ENCODE measurements at regions not wholly inside any gene's neighbourhood (a gene's known extent, or its start where the extent isn't known, plus 50 kb on each side); places are given as distances from the start of the nearest gene placed in this dataset.

DNA sequence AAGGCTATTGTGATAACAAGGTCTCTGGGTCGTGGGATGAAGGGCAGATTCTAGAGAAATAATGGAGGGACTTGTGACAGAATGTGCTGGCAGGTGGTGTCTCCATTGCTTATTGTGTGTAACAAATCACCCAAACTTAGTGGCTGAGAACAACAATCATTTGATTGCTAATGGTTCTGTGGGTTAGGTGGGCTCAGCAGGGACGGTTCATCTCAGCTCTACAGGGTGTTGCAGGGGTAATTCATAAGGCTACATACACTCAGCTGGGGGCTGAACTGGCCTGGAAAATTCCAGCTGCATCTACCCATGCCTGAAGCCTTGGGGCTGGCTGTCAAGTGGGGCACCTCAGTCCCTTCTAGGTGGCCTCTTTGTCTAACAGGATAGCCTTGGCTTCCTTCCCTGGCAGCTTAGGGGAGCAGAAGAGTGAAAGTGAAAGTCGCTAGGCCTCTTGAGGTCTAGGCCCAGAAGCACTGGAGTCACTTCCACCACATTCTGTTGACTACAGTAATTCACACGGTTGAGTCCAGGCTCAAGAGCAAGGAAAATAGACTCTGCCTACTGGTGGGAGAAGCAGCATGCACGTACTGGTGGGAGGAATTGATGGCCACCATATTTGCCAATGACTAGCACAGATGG is 308.9 kb downstream of the MN1 start:
- DNase-seq (ENCODE audit: low read depth, low spot score), result no peak

DNA sequence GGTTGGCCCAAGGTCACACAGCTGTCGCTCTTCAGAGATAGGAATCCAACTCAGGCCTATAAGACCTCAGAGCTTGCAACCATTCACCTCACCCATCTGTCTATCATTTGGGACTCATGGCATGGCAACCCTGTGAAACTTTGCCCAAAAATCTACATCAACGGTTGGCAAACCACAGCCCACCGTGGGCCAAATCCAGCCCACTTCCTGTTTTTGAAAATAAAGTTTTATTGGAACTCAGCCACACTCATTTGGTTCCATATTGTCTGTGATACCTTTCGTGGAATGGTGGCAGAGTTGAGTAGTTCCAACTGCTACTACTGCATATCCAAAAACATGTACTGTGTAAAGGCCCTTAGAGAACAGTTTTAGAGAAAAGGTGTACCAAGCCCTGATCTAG is 307.8 kb downstream of the MN1 start:
- DNase-seq (ENCODE audit: low read depth, low spot score), result no peak

DNA sequence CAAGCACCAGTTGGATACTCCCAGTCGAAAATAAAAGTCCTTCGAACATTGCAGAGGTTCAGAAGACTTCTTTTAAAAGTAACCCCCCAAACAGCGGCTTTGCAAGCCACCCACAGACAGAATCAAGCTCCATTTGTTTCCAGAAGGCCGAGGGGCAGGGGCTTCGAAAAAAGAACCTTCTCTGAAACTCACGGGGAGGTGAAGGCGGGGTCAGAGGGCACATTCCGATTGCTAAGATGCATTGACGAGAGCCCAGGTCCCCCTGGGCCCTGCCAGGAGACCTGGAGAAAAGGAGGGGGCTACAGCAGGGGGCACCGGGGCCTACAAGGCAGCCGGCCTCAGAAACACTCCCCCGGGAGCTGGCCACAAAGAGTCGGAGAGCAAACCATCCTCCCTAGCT is 306.8 kb downstream of the MN1 start:
- no peak for DNase-seq (ENCODE audit: low read depth, low spot score)

DNA sequence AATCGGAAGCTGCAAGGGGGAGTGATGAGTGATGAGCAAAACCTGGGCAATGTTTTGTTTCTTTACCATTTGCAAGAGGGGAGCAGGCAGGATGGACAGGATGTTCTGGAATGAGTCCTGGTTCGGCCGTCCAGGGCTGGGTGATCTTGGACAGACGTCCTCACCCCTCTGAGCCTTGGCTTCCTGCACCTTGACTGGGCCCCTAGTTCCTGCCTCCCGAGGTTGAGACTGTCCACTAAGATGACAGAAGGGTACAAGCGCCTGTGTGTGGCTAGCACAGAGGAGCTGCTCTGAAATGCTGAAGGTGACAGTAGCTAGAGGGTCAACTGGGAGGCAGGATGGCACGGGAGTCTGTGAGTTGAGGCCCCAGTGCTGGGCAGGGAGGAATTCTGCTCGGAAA is 306.2 kb downstream of the MN1 start:
- DNase-seq (ENCODE audit: low read depth, low spot score), result no peak

DNA sequence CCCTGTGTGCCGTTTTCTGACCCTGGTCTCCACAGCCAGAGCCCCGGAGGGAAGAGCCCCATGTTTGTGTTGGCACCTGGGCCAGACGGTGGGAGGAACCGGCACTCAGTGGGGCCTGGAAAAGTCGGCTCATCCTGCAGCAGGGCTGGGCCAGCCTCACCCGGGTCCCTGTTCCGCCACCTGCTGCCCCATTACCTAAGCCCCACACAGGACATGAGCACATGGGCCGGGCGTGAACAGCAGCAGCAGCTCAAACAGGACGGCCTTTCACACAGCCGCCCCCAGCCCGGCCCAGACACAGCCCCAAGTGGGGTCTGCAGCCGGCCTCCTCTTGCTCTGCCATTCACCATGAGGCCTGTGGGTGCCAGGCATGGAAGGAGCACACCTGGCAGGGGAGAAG is 302.4 kb downstream of the MN1 start:
- DNase-seq (ENCODE audit: low read depth, low spot score), result no peak

DNA sequence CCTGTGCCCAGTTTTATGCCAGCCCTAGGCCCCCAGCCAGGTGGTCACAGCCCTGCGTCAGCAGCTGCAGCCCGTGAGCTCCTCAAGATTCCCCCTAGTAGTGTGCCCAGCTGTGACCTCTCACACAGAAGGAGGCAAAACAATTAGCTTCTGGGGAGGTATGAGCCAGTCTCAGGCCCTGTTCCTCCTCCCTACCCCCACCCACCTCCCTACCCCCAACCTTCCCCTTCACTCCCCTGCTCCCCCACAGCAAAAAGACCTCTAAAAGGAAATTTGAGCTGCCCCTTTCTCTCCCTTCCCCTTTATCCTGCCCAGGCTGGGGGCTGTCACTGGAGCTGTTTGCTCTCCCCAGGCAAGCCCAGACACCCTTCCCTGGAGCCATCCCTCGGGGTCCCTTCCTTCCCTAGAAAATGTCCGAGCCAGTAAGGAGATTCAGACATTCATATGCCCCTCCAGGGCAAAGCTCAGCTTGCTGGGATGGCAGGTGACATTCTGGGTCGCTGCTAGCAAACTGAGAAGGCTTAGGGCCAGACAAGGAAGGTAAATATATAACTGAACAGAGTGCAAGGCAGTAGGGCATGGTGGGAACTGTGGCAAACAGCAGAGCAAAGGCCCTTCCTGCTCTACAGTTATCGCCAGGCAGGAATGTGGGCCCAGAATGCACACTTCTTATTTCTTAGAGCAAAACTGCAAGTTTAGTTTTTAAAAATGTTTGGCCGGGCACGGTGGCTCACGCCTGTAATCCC is 300.2 kb downstream of the MN1 start:
- no peak for DNase-seq (ENCODE audit: low read depth, low spot score)

DNA sequence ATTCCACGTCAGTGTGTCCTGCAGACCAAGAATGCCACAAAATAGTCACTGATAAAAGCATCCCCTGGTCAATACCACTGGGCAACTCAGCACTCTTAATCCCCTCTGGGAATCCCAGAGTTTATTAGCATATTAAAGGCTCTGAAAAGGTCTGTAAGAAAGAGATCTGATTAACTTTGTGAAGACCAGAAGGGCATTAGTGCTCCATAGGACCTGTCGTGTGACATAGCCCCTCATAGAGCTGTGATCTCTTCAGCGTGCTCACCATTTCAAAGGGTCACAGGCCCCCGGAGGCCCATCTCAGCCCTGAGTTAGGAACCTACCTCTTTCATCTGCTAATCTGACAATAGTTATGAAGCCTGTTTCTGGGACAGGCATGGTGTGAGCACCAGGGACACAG is 299.2 kb downstream of the MN1 start:
- no peak for DNase-seq (ENCODE audit: low read depth, low spot score)

DNA sequence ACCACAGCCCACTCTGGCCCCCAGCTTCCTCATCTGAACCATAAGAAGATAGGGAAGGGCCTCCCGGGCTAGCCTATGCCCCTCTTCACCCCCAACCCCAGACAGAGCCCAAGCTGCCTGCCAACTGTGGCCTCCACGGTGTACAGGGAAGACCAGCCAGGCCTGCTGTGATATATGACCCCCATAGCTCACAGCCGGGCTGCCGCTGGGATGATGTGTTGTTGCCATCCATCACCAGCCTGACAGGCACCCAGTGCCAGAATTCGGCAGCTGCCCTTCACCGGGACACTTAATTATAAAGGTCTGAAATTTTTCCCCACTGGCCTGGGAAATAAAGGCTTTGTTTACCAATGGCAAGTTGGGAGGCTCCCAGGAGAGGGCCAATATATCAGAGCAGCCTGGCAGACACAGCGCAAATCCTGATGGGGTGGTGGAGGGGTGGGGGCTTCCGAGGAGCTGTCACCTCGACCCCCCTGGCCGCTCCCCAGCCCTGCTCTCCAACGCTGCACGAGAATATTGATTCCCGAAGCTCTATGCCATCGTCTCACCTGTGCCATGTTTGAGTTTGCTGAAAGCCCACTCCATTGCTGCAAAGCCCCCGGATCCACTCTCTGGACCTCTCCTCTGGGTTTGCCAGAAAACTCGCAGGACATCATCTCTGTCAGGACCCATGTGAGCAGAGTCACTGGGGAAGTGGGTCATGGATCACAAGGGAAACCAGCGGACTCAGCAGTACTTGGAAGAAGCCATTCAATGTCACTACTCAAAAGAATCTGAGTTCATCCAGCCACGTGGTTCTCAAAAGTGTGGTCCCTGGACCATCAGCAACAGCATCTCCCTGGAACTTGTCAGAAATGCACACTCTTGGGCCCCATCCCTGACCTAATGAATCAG is 296.9 kb downstream of the MN1 start:
- DNase-seq (ENCODE audit: low read depth, low spot score), result no peak

DNA sequence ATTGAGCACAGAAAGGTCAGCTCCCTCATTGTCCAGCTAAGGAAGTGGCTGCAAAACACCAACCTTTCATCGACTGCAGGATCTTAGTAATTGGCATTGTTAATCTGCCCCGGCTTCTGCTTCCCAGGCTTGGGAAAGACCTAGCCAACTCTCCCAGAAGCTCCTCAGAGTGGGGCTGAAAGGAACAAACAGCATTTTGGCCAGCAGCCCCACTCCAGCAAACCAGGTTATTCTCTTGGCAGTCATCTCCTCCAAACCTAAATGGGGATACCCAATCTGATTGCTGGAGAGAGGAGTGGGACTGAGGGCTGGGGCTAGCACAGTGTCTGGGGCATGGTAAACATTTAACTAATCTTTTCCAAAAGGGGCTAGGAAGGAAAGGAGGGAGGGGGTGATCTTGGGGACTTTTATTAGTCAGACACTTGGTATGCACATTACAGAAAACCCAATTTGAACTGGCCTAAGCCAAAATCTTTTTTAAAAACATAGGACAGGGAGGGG is 294.4 kb downstream of the MN1 start:
- no peak for DNase-seq (ENCODE audit: low read depth, low spot score)

DNA sequence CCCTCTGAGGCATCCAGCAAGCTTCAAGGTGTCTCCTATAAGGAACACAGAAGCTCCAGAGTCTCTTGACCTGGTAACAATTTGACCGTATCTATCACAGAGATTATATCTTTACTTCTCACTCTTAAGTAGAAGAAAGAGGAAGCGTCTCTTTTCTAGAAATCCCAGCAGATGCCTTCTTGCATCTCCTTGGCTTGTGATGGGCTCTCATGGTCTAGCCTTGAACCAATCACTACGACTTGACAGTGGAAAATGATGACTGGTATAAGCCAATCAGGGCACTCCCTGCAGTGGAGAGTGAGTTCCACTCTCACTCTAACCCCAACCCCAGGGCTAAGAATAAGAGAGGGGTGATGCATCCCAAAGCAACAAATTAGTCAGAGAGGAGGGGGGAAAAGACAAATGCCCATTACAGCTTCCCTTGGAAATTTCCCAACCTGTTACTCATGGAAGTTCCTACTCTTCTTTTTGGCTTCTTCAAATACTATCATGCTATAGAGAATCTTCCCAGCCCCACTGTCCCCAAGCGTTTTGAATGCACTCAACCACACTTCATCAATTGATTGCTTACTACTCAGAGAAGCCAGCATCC is 293.5 kb downstream of the MN1 start:
- DNase-seq (ENCODE audit: low read depth, low spot score), result no peak

DNA sequence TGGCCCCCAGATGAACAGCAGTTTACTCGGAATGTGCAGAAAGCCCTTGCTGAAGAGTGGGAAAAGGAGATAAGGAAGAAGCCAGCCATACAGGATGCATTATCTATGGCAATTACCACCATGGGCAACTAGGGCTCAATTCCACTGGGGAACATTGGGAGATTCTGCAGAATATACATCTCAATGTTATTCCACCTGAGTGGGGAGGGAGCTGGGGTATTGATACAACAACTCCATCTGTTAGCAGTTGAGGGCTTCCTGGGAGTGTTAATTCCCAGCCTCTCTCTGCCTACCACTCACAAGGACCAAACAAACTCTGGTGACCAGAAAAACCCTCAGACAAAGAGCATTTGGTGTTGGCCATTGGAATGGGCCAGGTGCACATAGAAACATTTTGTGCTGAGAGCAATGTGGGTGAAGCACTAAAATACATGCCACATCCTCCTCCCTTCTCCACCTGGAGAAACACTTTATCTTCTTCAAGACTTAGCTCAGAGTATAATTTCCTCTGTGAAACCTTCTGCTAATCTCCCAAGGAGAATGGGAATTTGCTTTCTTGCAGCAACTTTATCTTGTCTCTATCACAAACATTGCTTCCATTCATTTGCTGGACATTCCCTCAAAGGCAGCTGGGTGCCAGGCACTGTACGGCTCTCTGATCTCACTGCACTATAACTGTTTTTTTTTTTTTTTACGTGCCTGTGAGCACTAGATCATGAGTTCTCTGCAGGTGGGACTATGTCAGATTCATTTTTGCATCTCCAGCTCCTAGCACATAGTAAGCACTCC is 292.2 kb downstream of the MN1 start:
- DNase-seq (ENCODE audit: low read depth, low spot score), result no peak

DNA sequence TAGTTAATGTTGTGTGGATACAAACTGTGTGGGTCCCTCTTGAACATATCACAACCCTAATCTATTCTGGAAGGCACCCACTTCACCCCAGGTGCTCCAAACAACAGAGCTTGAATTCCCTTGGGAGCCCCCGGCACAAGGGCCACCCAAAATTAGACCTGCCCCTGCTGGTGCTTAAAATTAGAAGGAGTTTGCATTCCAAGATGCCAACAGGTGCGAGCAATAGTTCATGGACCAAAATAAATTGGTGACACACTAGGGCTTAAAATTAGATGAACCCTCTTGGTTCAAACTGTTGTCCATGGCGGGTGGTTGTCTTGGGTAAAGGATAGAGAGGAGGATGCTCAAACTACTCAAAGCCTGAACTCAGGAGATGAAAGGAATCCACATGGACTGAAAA is 291.5 kb downstream of the MN1 start:
- no peak for DNase-seq (ENCODE audit: low read depth, low spot score)

DNA sequence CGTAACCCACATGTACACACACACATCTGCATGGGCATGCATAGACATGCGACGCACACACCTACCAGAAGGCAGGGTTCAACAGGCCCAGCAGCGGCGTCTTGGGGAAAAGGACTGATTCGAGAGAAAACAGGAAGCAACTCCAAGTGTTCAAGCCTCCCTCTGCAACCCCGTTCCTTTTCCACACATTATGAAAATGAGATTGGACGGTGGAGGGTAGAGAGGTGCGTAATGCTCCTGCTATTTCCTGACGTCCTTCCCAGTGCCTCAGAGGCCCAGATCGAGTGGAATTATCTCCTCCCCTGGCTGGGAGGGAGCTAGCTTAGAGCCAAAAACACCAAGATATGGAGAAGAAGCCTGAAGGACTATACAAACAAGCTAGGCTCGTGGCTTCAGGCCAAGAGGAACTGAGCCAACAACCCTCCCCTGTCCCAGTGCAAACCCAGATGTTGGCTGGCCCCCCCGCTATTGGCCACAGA is 289.2 kb downstream of the MN1 start:
- DNase-seq (ENCODE audit: low read depth, low spot score), result no peak

DNA sequence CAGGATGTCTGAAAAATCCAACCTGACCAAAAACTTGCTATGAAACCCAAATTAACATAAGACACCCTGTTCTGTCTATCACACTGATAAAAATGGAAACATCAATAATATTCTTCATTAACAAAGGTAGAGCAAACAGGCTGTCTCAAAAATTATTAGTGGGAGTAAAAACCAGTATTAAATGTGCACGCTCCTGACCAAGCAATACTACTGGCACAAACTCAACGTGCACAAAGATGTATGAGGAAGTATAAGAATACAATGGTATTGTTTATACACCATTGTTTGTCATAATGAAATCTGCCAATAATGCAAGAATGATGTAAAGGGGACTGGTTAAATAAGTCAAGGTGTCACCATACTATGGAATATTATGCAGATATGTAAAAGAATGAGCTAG is 288.5 kb downstream of the MN1 start:
- DNase-seq (ENCODE audit: low read depth, low spot score), result no peak

DNA sequence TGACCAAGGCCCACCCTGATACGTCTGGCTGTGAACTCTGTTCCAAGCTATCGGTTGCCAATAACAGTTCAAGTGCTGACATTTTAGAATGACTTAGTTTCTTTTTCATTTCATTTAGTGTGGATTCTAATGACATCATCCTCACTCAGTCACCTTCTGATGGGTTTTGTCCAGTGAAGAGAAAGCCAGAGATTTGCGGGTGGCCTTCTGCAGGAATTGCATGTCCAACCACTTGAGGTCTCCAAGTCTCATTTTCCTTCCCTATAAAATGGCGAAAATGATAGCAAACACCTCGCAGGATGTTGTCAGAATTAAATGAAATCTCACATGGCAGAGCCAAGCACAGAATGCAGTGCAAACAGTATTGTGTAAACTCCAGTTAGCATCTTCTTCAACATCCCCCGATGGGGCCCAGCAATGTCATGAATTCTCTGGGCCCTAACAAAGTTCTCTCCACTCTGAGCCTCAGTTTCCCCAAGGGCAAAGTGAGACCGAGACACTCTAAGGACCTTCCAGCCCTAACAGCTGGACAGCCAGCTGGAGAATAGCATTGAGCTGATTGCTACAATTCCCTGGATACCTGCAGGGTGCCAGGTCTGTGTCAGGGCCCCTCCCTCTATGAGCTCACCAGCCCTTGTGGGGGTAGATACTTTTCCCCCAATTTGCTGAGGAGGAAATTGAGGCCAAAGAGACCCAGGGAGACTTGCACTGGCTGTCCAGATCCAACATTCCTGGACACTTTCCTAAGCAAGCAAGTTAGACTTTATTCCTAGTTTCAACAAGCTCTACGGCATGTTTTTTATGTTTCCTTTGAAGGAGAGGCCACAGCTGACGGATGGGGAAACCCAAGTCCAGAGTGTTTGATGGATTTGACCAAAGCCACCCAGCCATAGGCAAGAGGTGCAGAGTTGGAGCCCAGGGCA is 286.7 kb downstream of the MN1 start:
- no peak for DNase-seq (ENCODE audit: low read depth, low spot score)

DNA sequence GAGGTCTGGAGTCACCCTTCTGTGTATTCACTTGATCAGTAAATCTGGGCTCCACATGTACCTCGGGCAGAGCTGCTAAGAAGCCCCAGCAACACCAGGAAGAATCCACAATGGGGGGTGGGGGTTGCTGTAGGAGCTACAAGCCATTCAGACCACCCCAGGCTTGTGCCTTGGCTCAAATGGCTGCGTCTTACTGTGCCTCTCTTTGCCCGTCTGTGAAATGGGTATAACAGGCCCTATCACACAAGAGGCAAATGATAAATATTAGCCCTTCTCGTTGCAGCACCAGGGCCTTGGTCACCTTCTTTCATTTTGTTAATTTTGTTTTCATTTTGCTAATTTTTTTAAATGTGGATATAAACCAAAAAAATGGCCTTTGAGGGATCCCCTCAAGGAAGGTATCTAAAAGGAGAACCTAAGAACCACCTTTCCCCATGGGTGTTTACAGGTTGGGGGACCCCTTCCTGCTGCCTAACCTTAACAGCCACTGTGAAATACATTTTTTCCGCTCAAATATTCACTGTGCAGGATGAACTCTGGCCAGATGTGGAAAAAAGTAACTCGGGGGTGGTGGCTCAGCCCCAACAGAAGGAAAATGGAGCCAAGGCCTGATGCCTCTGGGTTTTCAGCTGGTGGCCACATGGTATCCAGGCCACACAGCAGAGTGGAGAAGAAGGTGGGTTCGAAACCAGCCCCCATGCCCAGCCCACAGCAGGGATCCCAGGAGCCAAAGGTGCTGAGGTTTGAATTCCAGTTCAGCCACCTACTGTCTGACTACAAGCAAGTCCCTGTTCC is 284.0 kb downstream of the MN1 start:
- DNase-seq (ENCODE audit: low read depth, low spot score), result no peak

DNA sequence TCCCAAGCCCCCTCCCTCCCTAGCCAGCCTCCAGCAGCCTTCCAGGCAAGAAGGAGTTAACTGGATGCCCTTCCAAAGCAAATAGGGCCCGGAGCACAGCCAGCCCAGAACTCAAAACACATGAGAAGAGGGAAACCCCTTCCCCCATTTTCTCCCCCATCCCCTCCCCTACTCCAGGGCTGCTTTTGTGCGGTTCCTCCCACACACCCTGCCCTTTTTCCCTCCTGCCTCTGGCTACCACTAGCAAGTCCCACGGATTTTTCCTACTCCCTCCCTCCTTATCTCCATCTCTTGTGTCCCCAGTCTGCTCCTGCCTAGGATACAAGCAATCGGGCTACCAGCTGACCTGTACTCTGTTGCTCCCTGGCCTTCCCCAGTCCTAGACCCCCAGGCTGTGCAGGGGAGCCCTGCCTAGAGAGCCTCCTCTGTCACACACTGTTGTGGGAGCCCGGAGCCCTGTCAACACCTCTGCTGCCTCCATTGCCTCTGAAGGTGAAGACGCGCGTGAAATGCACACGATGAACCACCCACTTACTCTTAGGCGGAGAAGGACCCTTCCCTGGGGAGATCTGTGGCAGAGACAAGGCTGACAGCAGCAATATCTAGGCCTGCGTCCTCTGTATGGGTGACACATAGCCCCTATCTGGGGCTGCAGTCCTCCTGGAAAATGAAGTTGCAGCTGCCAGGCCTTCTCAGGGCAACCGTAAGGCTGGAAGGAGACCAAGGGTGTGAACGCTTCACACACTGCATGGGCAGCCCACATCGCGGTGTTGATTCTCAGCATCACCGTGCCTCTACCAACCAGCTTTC is 282.8 kb downstream of the MN1 start:
- DNase-seq (ENCODE audit: low read depth, low spot score), result no peak

DNA sequence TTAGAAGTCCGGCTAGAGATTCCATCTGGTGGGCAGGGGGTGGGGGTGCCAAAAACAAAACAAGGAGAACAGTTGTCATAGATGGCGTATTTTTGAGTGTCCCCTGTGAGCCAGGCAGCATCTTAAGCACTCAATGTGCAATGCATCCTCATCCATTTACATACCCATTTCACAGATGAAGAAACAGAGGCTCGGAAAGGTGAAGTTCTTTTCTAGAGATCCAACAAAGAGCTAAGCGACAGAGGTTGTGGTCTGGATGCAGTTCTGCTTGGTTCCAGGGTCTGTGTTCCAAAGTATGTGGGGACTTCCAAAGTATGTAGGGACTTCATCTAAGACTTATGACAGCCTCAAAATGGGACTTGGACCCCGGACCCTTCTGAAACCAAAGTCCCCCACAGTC is 277.8 kb downstream of the MN1 start:
- no peak for DNase-seq (ENCODE audit: low read depth, low spot score)

Data from iPS DF 19.7 (cell line).